ENCODE measurements at regions not wholly inside any gene's neighbourhood (a gene's known extent, or its start where the extent isn't known, plus 50 kb on each side); places are given as distances from the start of the nearest gene placed in this dataset.
"Not testable (repeated sequence)": the region's sequence is repeated elsewhere in the genome, so short reads cannot be mapped to it uniquely, and the experiment has no call there.

- Mint-ChIP-seq H3K36me3 (no peaks in the 10 kb centered on the region), H3K9me3 (no peaks in the 10 kb centered on the region), H3K4me1 (no peaks in the 10 kb centered on the region), H3K4me3 (no peak overlapping the region), H3K27me3 (ENCODE audit: low read depth) (no peaks in the 10 kb centered on the region), H3K27ac (no peak overlapping the region)
- no peak for DNase-seq (ENCODE audit: low spot score in 2 of 2, unreplicated experiment in 2 of 2)
- TF ChIP-seq CTCF (IDR thresholded peaks at IDR 0.05; ENCODE audit: unreplicated experiment) = no peak
Observed at GRCh38 chr21:19065164-19065563, 661.6 kb upstream of the TMPRSS15 start.

- Mint-ChIP-seq H3K9me3 (peaks cover 42% of the 10 kb centered on the region), H3K4me3 (no peak overlapping the region), H3K27ac (no peak overlapping the region), H3K36me3 (no peaks in the 10 kb centered on the region), H3K4me1 (no peaks in the 10 kb centered on the region), H3K27me3 (ENCODE audit: low read depth) (no peaks in the 10 kb centered on the region)
- DNase-seq (ENCODE audit: low spot score in 2 of 2, unreplicated experiment in 2 of 2) = no peak
- no peak for TF ChIP-seq CTCF (IDR thresholded peaks at IDR 0.05; ENCODE audit: unreplicated experiment)
Observed at GRCh38 chr21:19076031-19076430, 672.4 kb upstream of the TMPRSS15 start.

- Mint-ChIP-seq H3K36me3 (no peaks in the 10 kb centered on the region), H3K27me3 (ENCODE audit: low read depth) (no peaks in the 10 kb centered on the region), H3K27ac (no peak overlapping the region), H3K9me3 (peaks cover 3% of the 10 kb centered on the region), H3K4me3 (no peak overlapping the region), H3K4me1 (no peaks in the 10 kb centered on the region)
- DNase-seq (ENCODE audit: low spot score in 2 of 2, unreplicated experiment in 2 of 2) = no peak
- TF ChIP-seq CTCF (IDR thresholded peaks at IDR 0.05; ENCODE audit: unreplicated experiment) = no peak
Observed at GRCh38 chr21:19109694-19110093, 706.1 kb upstream of the TMPRSS15 start.

- not testable (repeated sequence) for H3K36me3 Mint-ChIP-seq; H3K4me1 Mint-ChIP-seq; H3K27me3 Mint-ChIP-seq (ENCODE audit: low read depth); DNase-seq (ENCODE audit: low spot score in 2 of 2, unreplicated experiment in 2 of 2); H3K27ac Mint-ChIP-seq; H3K9me3 Mint-ChIP-seq; H3K4me3 Mint-ChIP-seq
Observed at GRCh38 chr21:19119259-19119658, 715.7 kb upstream of the TMPRSS15 start.

- DNase-seq (ENCODE audit: low spot score in 2 of 2, unreplicated experiment in 2 of 2) = no peak
- TF ChIP-seq CTCF (IDR thresholded peaks at IDR 0.05; ENCODE audit: unreplicated experiment) = no peak
- Mint-ChIP-seq H3K4me3 (no peak overlapping the region), H3K27me3 (ENCODE audit: low read depth) (peaks cover 6% of the 10 kb centered on the region), H3K4me1 (no peaks in the 10 kb centered on the region), H3K9me3 (peaks cover 7% of the 10 kb centered on the region), H3K36me3 (no peaks in the 10 kb centered on the region), H3K27ac (no peak overlapping the region)
Observed at GRCh38 chr21:19120591-19120990, 717.0 kb upstream of the TMPRSS15 start.

- H3K36me3 Mint-ChIP-seq = no peaks in the 10 kb centered on the region
- H3K9me3 Mint-ChIP-seq = peaks cover 3% of the 10 kb centered on the region
- H3K27ac Mint-ChIP-seq = no peak overlapping the region
- no peak for TF ChIP-seq CTCF (IDR thresholded peaks at IDR 0.05; ENCODE audit: unreplicated experiment)
- DNase-seq (ENCODE audit: low spot score in 2 of 2, unreplicated experiment in 2 of 2) = no peak
- no peaks in the 10 kb centered on the region for H3K4me1 Mint-ChIP-seq
- H3K4me3 Mint-ChIP-seq = no peak overlapping the region
- H3K27me3 Mint-ChIP-seq (ENCODE audit: low read depth) = peaks cover 6% of the 10 kb centered on the region
Observed at GRCh38 chr21:19122356-19122755, 718.8 kb upstream of the TMPRSS15 start.

Data from mesothelial cell of epicardium (in vitro differentiated cells).